ENCODE measurements at regions not wholly inside any gene's neighbourhood (a gene's known extent, or its start where the extent isn't known, plus 50 kb on each side); places are given as distances from the start of the nearest gene placed in this dataset.

- Histone ChIP-seq H3K23me2 (ENCODE audit: insufficient read length, low read depth, low read length, poor library complexity, severe bottlenecking) (no peaks in the 10 kb centered on the region), H3K4ac (ENCODE audit: low read depth, low read length) (no peak overlapping the region), H3K4me2 (ENCODE audit: insufficient read depth, insufficient read length, low read length) (no peak overlapping the region), H2BK15ac (ENCODE audit: low read depth, low read length) (no peak overlapping the region), H3K9ac (ENCODE audit: extremely low read depth, insufficient read length, low read length) (no peak overlapping the region), H4K8ac (replicated peaks; ENCODE audit: insufficient read length, low read depth, low read length) (no peak overlapping the region), H3K4me1 (ENCODE audit: insufficient read depth, low read length) (no peaks in the 10 kb centered on the region), H2AFZ (ENCODE audit: low read length) (no peak overlapping the region), H3K23ac (ENCODE audit: insufficient read length, low read depth, low read length) (no peak overlapping the region), H2BK20ac (ENCODE audit: low read depth, low read length, poor library complexity, severe bottlenecking) (no peak overlapping the region), H2BK120ac (ENCODE audit: low read depth, low read length, poor library complexity, severe bottlenecking) (no peak overlapping the region), H3T11ph (ENCODE audit: low read length) (no peak overlapping the region), H4K91ac (ENCODE audit: insufficient read length, low read depth, low read length) (no peak overlapping the region), H3K18ac (ENCODE audit: insufficient read length, low read depth, low read length) (no peak overlapping the region), H3K27ac (ENCODE audit: insufficient read length, low read depth, low read length) (no peak overlapping the region), H3K27me3 (ENCODE audit: insufficient read depth, low read length) (no peaks in the 10 kb centered on the region), H4K5ac (ENCODE audit: insufficient read length, low read depth, low read length) (no peak overlapping the region), H3K79me1 (ENCODE audit: insufficient read depth, low read depth, low read length, poor library complexity, severe bottlenecking) (no peaks in the 10 kb centered on the region), H3K79me2 (ENCODE audit: insufficient read depth, low read length) (no peaks in the 10 kb centered on the region), H3K56ac (ENCODE audit: insufficient read length, low read depth, low read length) (no peak overlapping the region), H2AK5ac (ENCODE audit: insufficient read length, low read length) (no peak overlapping the region), H4K20me1 (ENCODE audit: control insufficient read depth, insufficient read depth, insufficient read length) (no peaks in the 10 kb centered on the region), H3K14ac (ENCODE audit: insufficient read depth, low read length) (no peak overlapping the region), H2BK12ac (ENCODE audit: insufficient read length, low read depth, low read length) (no peak overlapping the region), H3K9me3 (ENCODE audit: control insufficient read depth, low read depth, low read length) (no peaks in the 10 kb centered on the region), H2BK5ac (ENCODE audit: insufficient read length, low read length) (no peak overlapping the region)
- no peak for TF ChIP-seq CTCF (conservative IDR thresholded peaks at IDR 0.05)
- H3K9me3 Mint-ChIP-seq: peaks cover 3 to 4% of the 10 kb centered on the region in 2 experiments; a peak in 4 of 5 replicates
- no peak for DNase-seq
- 0 out of 4 replicates have a peak, but pooled peaks cover 0 to 2% of the 10 kb centered on the region in 2 experiments for H3K4me1 Mint-ChIP-seq
- H3K27me3 Mint-ChIP-seq (ENCODE audit: low read depth): no peaks in the 10 kb centered on the region
- H3K4me3 Mint-ChIP-seq: no peak overlapping the region
- H3K27ac Mint-ChIP-seq: no peak overlapping the region
- H3K36me3 Mint-ChIP-seq (ENCODE audit: insufficient read depth in 1 of 3, low read depth in 3 of 3): 0 out of 7 replicates have a peak, but pooled peaks cover 0 to 3% (median 0%) of the 10 kb centered on the region in 3 experiments
- WGBS (ENCODE audit: extremely low coverage, insufficient read length, low lambda C conversion rate): no CpG with 5 or more reads among the region's 2 CpGs
Observed at GRCh38 chr6:23267651-23268050, 698.3 kb downstream of the HDGFL1 start.
